GM23338 (cell line): ENCODE measurements at regions not wholly inside any gene's neighbourhood (a gene's known extent, or its start where the extent isn't known, plus 50 kb on each side); places are given as distances from the start of the nearest gene placed in this dataset.

ENCODE experiments used
- CREB1 ChIP-seq: fragments of 250-450 bp; sonication (Bioruptor Pico); IDR thresholded peaks from 2 replicates; pipeline ENCODE4 v1.5.0; 2020; ENCODE audit warnings: low read depth, mild to moderate bottlenecking, moderate library complexity
- CTCF ChIP-seq, 2 experiments: fragments of 200-600 bp in 1 of 2; sonication (generic) in 1 of 2; conservative IDR thresholded peaks; 2 replicates each; pipeline versions ENCODE4 v1.5.1 to v1.6.1; 2016 to 2017; ENCODE audit warnings: antibody characterized with exemption in 2 of 2, low read depth in 2 of 2, mild to moderate bottlenecking in 2 of 2, moderate library complexity in 1 of 2
- EZH2 ChIP-seq: fragments of 200-600 bp; sonication (generic); IDR thresholded peaks from one replicate; pipeline ENCODE4 v1.8.0; 2017; ENCODE audit warnings: antibody characterized with exemption, mild to moderate bottlenecking, low read depth; ENCODE audit not compliant: unreplicated experiment
- EZH2phosphoT487 ChIP-seq: fragments of 200-600 bp; sonication (generic); IDR thresholded peaks from one replicate; pipeline ENCODE4 v1.8.1; 2018; ENCODE audit warnings: antibody characterized with exemption; ENCODE audit not compliant: unreplicated experiment
- NANOG ChIP-seq: IDR thresholded peaks from 2 replicates; pipeline ENCODE4 v1.6.1; 2016; ENCODE audit warnings: antibody characterized with exemption, borderline replicate concordance
- POLR2AphosphoS5 ChIP-seq: IDR thresholded peaks from 2 replicates; pipeline ENCODE4 v1.6.1; 2016; ENCODE audit warnings: antibody characterized with exemption, low read depth
- REST ChIP-seq: IDR thresholded peaks from one replicate; pipeline ENCODE4 v1.6.1; 2018; ENCODE audit warnings: antibody characterized with exemption; ENCODE audit not compliant: unreplicated experiment
- STAT1 ChIP-seq: IDR thresholded peaks from one replicate; pipeline ENCODE4 v1.6.1; 2016; ENCODE audit warnings: antibody characterized with exemption; ENCODE audit not compliant: unreplicated experiment
- ZNF331 ChIP-seq: fragments of 250-450 bp; sonication (Bioruptor Pico); IDR thresholded peaks from 2 replicates; pipeline ENCODE4 v1.5.0; 2020; ENCODE audit warnings: low read depth, mild to moderate bottlenecking, moderate library complexity
- TF ChIP-seq, protein P1 (sequence below): IDR thresholded peaks from 2 replicates; pipeline ENCODE4 v1.6.1; 2016; ENCODE audit warnings: antibody characterized with exemption
- TF ChIP-seq, protein P2 (sequence below): fragments of 250-450 bp; sonication (Bioruptor Pico); IDR thresholded peaks from 2 replicates; pipeline ENCODE4 v1.5.0; 2020; ENCODE audit warnings: mild to moderate bottlenecking, moderate library complexity

DNA sequence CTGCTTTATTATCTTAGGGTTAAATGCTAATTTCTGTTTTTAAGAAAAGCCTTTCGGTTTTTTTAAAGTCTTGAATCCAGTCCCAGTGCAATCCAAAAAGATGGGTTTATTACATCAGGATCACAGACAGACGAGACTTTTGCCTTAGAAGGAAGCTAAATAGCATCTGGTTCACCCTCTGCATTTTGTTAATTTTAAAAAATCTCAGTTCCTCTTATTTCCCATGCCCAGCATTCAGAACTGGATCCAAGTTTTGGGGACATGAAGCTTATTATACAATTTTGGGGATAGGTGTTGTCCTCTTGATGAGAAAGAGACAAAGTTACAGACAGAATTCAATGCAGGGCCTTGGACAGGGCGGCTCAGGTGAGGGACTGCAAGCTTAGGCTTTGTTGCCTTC is 181.5 kb upstream of the LYSMD4 start:
- no peak for TF ChIP-seq POLR2AphosphoS5
- TF ChIP-seq CTCF (conservative IDR thresholded peaks at IDR 0.05; ENCODE audit: low read depth in 2 of 2): no peak
- TF ChIP-seq, protein P1, sequence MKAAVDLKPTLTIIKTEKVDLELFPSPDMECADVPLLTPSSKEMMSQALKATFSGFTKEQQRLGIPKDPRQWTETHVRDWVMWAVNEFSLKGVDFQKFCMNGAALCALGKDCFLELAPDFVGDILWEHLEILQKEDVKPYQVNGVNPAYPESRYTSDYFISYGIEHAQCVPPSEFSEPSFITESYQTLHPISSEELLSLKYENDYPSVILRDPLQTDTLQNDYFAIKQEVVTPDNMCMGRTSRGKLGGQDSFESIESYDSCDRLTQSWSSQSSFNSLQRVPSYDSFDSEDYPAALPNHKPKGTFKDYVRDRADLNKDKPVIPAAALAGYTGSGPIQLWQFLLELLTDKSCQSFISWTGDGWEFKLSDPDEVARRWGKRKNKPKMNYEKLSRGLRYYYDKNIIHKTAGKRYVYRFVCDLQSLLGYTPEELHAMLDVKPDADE: no peak
- no peak for TF ChIP-seq EZH2
- no peak for TF ChIP-seq STAT1
- TF ChIP-seq, protein P2, sequence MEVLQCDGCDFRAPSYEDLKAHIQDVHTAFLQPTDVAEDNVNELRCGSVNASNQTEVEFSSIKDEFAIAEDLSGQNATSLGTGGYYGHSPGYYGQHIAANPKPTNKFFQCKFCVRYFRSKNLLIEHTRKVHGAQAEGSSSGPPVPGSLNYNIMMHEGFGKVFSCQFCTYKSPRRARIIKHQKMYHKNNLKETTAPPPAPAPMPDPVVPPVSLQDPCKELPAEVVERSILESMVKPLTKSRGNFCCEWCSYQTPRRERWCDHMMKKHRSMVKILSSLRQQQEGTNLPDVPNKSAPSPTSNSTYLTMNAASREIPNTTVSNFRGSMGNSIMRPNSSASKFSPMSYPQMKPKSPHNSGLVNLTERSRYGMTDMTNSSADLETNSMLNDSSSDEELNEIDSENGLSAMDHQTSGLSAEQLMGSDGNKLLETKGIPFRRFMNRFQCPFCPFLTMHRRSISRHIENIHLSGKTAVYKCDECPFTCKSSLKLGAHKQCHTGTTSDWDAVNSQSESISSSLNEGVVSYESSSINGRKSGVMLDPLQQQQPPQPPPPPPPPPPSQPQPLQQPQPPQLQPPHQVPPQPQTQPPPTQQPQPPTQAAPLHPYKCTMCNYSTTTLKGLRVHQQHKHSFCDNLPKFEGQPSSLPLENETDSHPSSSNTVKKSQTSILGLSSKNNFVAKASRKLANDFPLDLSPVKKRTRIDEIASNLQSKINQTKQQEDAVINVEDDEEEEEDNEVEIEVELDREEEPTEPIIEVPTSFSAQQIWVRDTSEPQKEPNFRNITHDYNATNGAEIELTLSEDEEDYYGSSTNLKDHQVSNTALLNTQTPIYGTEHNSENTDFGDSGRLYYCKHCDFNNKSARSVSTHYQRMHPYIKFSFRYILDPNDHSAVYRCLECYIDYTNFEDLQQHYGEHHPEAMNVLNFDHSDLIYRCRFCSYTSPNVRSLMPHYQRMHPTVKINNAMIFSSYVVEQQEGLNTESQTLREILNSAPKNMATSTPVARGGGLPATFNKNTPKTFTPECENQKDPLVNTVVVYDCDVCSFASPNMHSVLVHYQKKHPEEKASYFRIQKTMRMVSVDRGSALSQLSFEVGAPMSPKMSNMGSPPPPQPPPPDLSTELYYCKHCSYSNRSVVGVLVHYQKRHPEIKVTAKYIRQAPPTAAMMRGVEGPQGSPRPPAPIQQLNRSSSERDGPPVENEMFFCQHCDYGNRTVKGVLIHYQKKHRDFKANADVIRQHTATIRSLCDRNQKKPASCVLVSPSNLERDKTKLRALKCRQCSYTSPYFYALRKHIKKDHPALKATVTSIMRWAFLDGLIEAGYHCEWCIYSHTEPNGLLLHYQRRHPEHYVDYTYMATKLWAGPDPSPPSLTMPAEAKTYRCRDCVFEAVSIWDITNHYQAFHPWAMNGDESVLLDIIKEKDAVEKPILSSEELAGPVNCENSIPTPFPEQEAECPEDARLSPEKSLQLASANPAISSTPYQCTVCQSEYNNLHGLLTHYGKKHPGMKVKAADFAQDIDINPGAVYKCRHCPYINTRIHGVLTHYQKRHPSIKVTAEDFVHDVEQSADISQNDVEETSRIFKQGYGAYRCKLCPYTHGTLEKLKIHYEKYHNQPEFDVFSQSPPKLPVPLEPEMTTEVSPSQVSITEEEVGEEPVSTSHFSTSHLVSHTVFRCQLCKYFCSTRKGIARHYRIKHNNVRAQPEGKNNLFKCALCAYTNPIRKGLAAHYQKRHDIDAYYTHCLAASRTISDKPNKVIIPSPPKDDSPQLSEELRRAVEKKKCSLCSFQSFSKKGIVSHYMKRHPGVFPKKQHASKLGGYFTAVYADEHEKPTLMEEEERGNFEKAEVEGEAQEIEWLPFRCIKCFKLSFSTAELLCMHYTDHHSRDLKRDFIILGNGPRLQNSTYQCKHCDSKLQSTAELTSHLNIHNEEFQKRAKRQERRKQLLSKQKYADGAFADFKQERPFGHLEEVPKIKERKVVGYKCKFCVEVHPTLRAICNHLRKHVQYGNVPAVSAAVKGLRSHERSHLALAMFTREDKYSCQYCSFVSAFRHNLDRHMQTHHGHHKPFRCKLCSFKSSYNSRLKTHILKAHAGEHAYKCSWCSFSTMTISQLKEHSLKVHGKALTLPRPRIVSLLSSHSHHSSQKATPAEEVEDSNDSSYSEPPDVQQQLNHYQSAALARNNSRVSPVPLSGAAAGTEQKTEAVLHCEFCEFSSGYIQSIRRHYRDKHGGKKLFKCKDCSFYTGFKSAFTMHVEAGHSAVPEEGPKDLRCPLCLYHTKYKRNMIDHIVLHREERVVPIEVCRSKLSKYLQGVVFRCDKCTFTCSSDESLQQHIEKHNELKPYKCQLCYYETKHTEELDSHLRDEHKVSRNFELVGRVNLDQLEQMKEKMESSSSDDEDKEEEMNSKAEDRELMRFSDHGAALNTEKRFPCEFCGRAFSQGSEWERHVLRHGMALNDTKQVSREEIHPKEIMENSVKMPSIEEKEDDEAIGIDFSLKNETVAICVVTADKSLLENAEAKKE: no peak
- no peak for TF ChIP-seq CREB1
- TF ChIP-seq ZNF331 (CRISPR knock-in tag): no peak
- TF ChIP-seq REST: no peak
- TF ChIP-seq NANOG: no peak
- no peak for TF ChIP-seq EZH2phosphoT487
